Activated CD4-positive, alpha-beta T cell treated with anti-CD3 and anti-CD28 coated beads for 36 hours (primary cell): ENCODE measurements at regions not wholly inside any gene's neighbourhood (a gene's known extent, or its start where the extent isn't known, plus 50 kb on each side); places are given as distances from the start of the nearest gene placed in this dataset.

Experiments
- ATAC-seq: fragments of 200-7000 bp; cut with Tn5 transposase; one replicate; pipeline ENCODE4 v1.10.0; 2021; ENCODE audit warnings: mild to moderate bottlenecking, moderate library complexity
- CTCF ChIA-PET: fragments of 350-600 bp; sonication (Branson Sonifier 250); formaldehyde crosslinking; loops from one replicate; lab custom pipeline; 2021; ENCODE audit warnings: antibody characterized with exemption; lab: Charles Lee
- POLR2A ChIA-PET: fragments of 350-600 bp; sonication (Branson Sonifier 250); formaldehyde crosslinking; loops from one replicate; lab custom pipeline; 2021; ENCODE audit warnings: antibody characterized with exemption, inconsistent platforms; lab: Charles Lee
- DNase-seq: peaks from one replicate; pipeline ENCODE4 v3.0.0-alpha.2; 2020
- H3K27ac Mint-ChIP-seq: one replicate; pipeline ENCODE4 v1.8.0; 2021; ENCODE audit warnings: mixed read lengths
- H3K27me3 Mint-ChIP-seq: one replicate; pipeline ENCODE4 v1.8.0; 2021; ENCODE audit warnings: mixed read lengths
- H3K36me3 Mint-ChIP-seq: one replicate; pipeline ENCODE4 v1.8.0; 2021; ENCODE audit warnings: low read depth, mixed read lengths
- H3K4me1 Mint-ChIP-seq: one replicate; pipeline ENCODE4 v1.8.0; 2021; ENCODE audit warnings: mixed read lengths
- H3K4me3 Mint-ChIP-seq: one replicate; pipeline ENCODE4 v1.8.0; 2021; ENCODE audit warnings: mild to moderate bottlenecking, moderate library complexity, mixed read lengths
- H3K9me3 Mint-ChIP-seq: one replicate; pipeline ENCODE4 v1.8.0; 2021; ENCODE audit warnings: low read depth, mixed read lengths
- intact Hi-C, 2 experiments: fragments of 100-400 bp; cut with DNase I in 1 of 2; cut with micrococcal nuclease in 1 of 2; formaldehyde crosslinking; loops; one replicate each; pipeline versions ENCODE4 v1.14.2 to v1.15.1; 2022 to 2024; cut with DNase I, micrococcal nuclease

DNA sequence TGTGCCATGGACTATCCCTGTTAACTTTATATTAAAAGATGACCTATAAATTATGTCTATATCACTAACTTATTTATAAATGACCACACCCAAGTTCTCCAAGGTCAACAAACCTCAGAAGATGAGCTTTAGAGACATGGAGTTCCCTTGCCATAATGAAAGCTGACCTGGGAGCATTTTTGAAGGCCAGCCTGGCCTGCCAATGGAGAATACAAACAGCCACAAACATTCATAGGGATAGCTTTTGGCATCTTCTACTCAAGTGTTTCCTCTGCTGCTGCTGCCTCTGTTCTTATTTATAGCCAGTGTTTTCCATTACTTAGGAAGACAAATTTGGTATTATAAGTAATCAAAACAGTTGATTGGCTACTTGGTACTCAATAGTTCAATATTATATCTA lies 117.3 kb upstream of the ADAMTS19 start:
- peaks cover 3% of the 10 kb centered on the region for H3K9me3 Mint-ChIP-seq
- H3K27me3 Mint-ChIP-seq, result no peaks in the 10 kb centered on the region
- H3K27ac Mint-ChIP-seq, result no peak overlapping the region
- intact Hi-C loops, result no loop called here
- POLR2A ChIA-PET, result no interaction called here
- H3K4me3 Mint-ChIP-seq, result no peak overlapping the region
- CTCF ChIA-PET, result no interaction called here
- DNase-seq (no peak), ATAC-seq (no peak)
- H3K36me3 Mint-ChIP-seq, result no peaks in the 10 kb centered on the region
- no peaks in the 10 kb centered on the region for H3K4me1 Mint-ChIP-seq

DNA sequence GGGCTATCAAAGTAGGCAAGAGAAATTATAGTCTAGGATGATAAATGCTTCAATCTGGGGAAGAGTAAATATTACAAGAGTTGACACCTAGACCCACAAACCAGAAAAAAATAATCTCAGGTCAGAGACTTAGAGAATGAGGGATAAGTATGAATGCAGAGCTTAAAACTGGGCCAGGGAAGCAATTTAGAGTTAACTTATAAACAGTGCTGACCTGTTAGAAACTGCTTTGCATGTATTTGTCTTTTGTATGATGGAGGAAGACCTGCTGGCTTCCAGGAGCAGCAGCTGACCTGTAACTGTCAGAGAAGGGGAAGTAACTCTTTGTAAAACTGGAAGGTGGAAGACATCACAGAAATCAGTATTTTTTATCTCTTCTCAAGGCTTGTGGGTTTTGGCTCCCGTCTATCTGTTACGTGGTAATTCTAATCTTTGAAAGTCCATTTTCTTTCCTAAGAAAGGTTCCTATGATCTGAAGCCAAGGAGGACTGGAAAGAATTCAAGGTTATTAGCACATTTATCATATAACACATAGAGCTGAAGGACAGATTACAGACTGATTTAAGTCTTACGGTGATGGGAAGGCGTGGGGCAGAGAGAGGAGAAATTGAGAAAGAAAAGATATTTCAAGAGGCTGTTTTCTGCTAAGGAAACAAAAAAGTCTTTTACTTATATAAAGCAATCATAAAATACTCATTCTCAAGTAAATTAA lies 114.7 kb upstream of the ADAMTS19 start:
- Mint-ChIP-seq H3K27me3 (no peaks in the 10 kb centered on the region), H3K36me3 (no peaks in the 10 kb centered on the region), H3K4me1 (no peaks in the 10 kb centered on the region), H3K4me3 (no peak overlapping the region), H3K27ac (no peak overlapping the region), H3K9me3 (peaks cover 14% of the 10 kb centered on the region)
- no peak for DNase-seq
- POLR2A ChIA-PET, result no interaction called here
- ATAC-seq, result no peak
- CTCF ChIA-PET, result interaction anchor here (0.6 kb wide), 1 partner anchor 22 kb away, joined by 3 read pairs; no protein-coding TSS in a partner anchor
- intact Hi-C loops, result no loop called here

- CTCF ChIA-PET, result no interaction called here
Measured at GRCh38 chr5:129356846-129357245, 103.3 kb upstream of the ADAMTS19 start.

GRCh38 chr5:129358069-129358468 lies 102.0 kb upstream of the ADAMTS19 start:
- ATAC-seq, result no peak
- Mint-ChIP-seq H3K27me3 (no peaks in the 10 kb centered on the region), H3K36me3 (no peaks in the 10 kb centered on the region), H3K27ac (no peak overlapping the region), H3K9me3 (no peaks in the 10 kb centered on the region), H3K4me1 (no peaks in the 10 kb centered on the region), H3K4me3 (no peak overlapping the region)
- ChIA-PET POLR2A (no interaction called here), CTCF (no interaction called here)
- intact Hi-C loops, result no loop called here
- DNase-seq, result no peak

More at GRCh38 chr5:129356846-129357245, 103.3 kb upstream of the ADAMTS19 start:
- Mint-ChIP-seq H3K36me3 (no peaks in the 10 kb centered on the region), H3K4me1 (no peaks in the 10 kb centered on the region), H3K27ac (no peak overlapping the region), H3K27me3 (no peaks in the 10 kb centered on the region), H3K9me3 (no peaks in the 10 kb centered on the region), H3K4me3 (no peak overlapping the region)
- POLR2A ChIA-PET, result no interaction called here
- DNase-seq (no peak), ATAC-seq (no peak)
- intact Hi-C loops, result no loop called here

DNA sequence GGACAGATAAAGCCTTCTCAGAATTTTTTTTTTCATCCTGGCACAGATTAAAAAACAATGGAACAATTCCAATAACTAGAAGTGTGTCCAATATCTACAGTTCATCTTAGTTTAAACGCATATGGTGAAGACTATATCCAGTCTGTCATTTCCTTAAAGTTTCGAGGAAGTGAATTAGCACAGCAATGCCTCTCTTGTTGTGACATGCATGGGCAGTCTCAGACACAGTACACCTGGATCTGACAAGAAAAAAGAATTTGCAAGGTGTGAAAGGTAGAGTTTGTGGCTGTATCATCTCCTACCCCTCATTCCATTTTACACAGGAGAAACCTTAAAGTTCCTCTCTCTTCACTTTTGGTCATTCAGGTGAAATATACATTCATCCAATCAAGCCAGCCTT lies 100.6 kb upstream of the ADAMTS19 start:
- Mint-ChIP-seq H3K4me1 (no peaks in the 10 kb centered on the region), H3K9me3 (no peaks in the 10 kb centered on the region), H3K27me3 (no peaks in the 10 kb centered on the region), H3K27ac (no peak overlapping the region), H3K4me3 (no peak overlapping the region), H3K36me3 (no peaks in the 10 kb centered on the region)
- ChIA-PET CTCF (no interaction called here), POLR2A (no interaction called here)
- DNase-seq (no peak), ATAC-seq (no peak)
- intact Hi-C loops, result no loop called here

DNA sequence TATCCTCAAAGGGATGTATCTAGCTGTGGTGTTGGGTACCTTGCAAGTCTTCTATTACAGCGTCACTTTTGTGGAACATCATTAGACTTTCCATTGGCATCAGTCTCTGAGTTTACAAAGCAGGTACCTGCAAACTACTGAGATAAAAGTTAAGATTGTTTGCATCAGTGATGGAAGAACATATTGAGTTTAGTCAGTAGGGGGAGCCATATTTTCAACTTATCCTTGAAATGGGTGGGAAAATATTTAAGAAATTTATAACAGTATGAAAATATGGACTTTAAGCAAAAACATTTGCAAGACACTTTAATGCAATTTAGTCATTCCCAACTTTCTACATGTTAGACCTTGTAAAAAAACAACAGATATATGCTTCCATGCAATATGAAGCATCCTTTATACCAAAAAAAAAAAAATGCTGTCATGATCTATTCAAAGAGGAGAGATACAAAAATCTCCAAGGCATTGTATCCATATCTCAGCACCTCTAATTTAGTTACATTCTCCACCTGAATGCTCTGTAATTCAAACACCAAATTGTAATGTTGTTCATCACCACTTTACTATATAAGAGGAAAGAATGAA lies 98.6 kb upstream of the ADAMTS19 start:
- DNase-seq (no peak), ATAC-seq (no peak)
- Mint-ChIP-seq H3K27me3 (no peaks in the 10 kb centered on the region), H3K9me3 (peaks cover 8% of the 10 kb centered on the region), H3K27ac (no peak overlapping the region), H3K4me1 (no peaks in the 10 kb centered on the region), H3K36me3 (peaks cover 4% of the 10 kb centered on the region), H3K4me3 (no peak overlapping the region)
- intact Hi-C loops, result loop anchor here in 1 of 2 experiments (5.0 kb wide), 1 partner anchor 406 kb away; no protein-coding TSS in a partner anchor
- ChIA-PET POLR2A (no interaction called here), CTCF (no interaction called here)

GRCh38 chr5:129362456-129362855 lies 97.6 kb upstream of the ADAMTS19 start:
- intact Hi-C loops, result loop anchor here in 1 of 2 experiments (5.0 kb wide), 1 partner anchor 405 kb away; no protein-coding TSS in a partner anchor
- peaks cover 8% of the 10 kb centered on the region for H3K9me3 Mint-ChIP-seq
- no peak overlapping the region for H3K27ac Mint-ChIP-seq
- no peak for DNase-seq
- no peaks in the 10 kb centered on the region for H3K27me3 Mint-ChIP-seq
- no peak for ATAC-seq
- CTCF ChIA-PET, result no interaction called here
- POLR2A ChIA-PET, result no interaction called here
- no peak overlapping the region for H3K4me3 Mint-ChIP-seq
- no peaks in the 10 kb centered on the region for H3K4me1 Mint-ChIP-seq
- H3K36me3 Mint-ChIP-seq, result peaks cover 4% of the 10 kb centered on the region

- H3K4me3 Mint-ChIP-seq, result no peak overlapping the region
- no peaks in the 10 kb centered on the region for H3K4me1 Mint-ChIP-seq
- peaks cover 4% of the 10 kb centered on the region for H3K36me3 Mint-ChIP-seq
- no peak overlapping the region for H3K27ac Mint-ChIP-seq
- H3K27me3 Mint-ChIP-seq, result no peaks in the 10 kb centered on the region
- POLR2A ChIA-PET, result no interaction called here
- peaks cover 8% of the 10 kb centered on the region for H3K9me3 Mint-ChIP-seq
- CTCF ChIA-PET, result interaction anchor here (1.3 kb wide), 1 partner anchor 14 kb away, joined by 3 read pairs; no protein-coding TSS in a partner anchor
- intact Hi-C loops, result loop anchor here in 1 of 2 experiments (5.0 kb wide), 1 partner anchor 403 kb away; no protein-coding TSS in a partner anchor
- ATAC-seq, result no peak
- no peak for DNase-seq
Measured at GRCh38 chr5:129363991-129364390, 96.1 kb upstream of the ADAMTS19 start.

- Mint-ChIP-seq H3K36me3 (peaks cover 4% of the 10 kb centered on the region), H3K4me1 (no peaks in the 10 kb centered on the region), H3K27me3 (no peaks in the 10 kb centered on the region), H3K27ac (no peak overlapping the region), H3K4me3 (no peak overlapping the region), H3K9me3 (peaks cover 8% of the 10 kb centered on the region)
- intact Hi-C loops, result no loop called here
- ATAC-seq, result no peak
- CTCF ChIA-PET, result interaction anchor here (0.6 kb wide), 1 partner anchor 22 kb away, joined by 3 read pairs; no protein-coding TSS in a partner anchor
- no peak for DNase-seq
- POLR2A ChIA-PET, result no interaction called here
Measured at GRCh38 chr5:129367883-129368282, 92.2 kb upstream of the ADAMTS19 start.

GRCh38 chr5:129372025-129372424 lies 88.1 kb upstream of the ADAMTS19 start:
- CTCF ChIA-PET, result interaction anchor here (0.7 kb wide), 1 partner anchor 23 kb away, joined by 3 read pairs; no protein-coding TSS in a partner anchor
- H3K9me3 Mint-ChIP-seq, result no peaks in the 10 kb centered on the region
- DNase-seq, result no peak
- H3K36me3 Mint-ChIP-seq, result no peaks in the 10 kb centered on the region
- POLR2A ChIA-PET, result no interaction called here
- ATAC-seq, result no peak
- no peaks in the 10 kb centered on the region for H3K4me1 Mint-ChIP-seq
- H3K27me3 Mint-ChIP-seq, result no peaks in the 10 kb centered on the region
- intact Hi-C loops, result no loop called here
- no peak overlapping the region for H3K27ac Mint-ChIP-seq
- no peak overlapping the region for H3K4me3 Mint-ChIP-seq

- ATAC-seq (no peak), DNase-seq (no peak)
- CTCF ChIA-PET, result interaction anchor here (1.1 kb wide), 1 partner anchor 14 kb away, joined by 3 read pairs; no protein-coding TSS in a partner anchor
- Mint-ChIP-seq H3K9me3 (no peaks in the 10 kb centered on the region), H3K27me3 (no peaks in the 10 kb centered on the region), H3K4me1 (no peaks in the 10 kb centered on the region), H3K4me3 (no peak overlapping the region), H3K27ac (no peak overlapping the region), H3K36me3 (no peaks in the 10 kb centered on the region)
- POLR2A ChIA-PET, result no interaction called here
- intact Hi-C loops, result no loop called here
Measured at GRCh38 chr5:129377504-129377903, 82.6 kb upstream of the ADAMTS19 start.

GRCh38 chr5:129378961-129379360 lies 81.1 kb upstream of the ADAMTS19 start:
- no peak overlapping the region for H3K4me3 Mint-ChIP-seq
- ChIA-PET CTCF (no interaction called here), POLR2A (no interaction called here)
- no peak for DNase-seq
- H3K4me1 Mint-ChIP-seq, result no peaks in the 10 kb centered on the region
- H3K36me3 Mint-ChIP-seq, result no peaks in the 10 kb centered on the region
- no peak overlapping the region for H3K27ac Mint-ChIP-seq
- no peaks in the 10 kb centered on the region for H3K27me3 Mint-ChIP-seq
- intact Hi-C loops, result no loop called here
- H3K9me3 Mint-ChIP-seq, result no peaks in the 10 kb centered on the region
- ATAC-seq, result no peak
